HEK293 (cell line): ENCODE measurements at regions not wholly inside any gene's neighbourhood (a gene's known extent, or its start where the extent isn't known, plus 50 kb on each side); places are given as distances from the start of the nearest gene placed in this dataset.

Experiments used
- CTCF ChIA-PET: fragments of 350-600 bp; formaldehyde crosslinking; extraction: SDS; loops from one replicate; lab custom pipeline; 2021; ENCODE audit warnings: antibody characterized with exemption; lab: Yijun Ruan, JAX
- POLR2A ChIA-PET: fragments of 300-600 bp; formaldehyde crosslinking; extraction: SDS; loops from one replicate; lab custom pipeline; 2020; ENCODE audit warnings: antibody characterized with exemption, inconsistent platforms; lab: Yijun Ruan, JAX
- H3K27ac ChIP-seq: fragments of 200-500 bp; sonication (Bioruptor generic); 2 replicates; pipeline ENCODE4 v1.5.1; 2014; ENCODE audit warnings: low read depth, low read length, control low read depth, inconsistent platforms; ENCODE audit errors: extremely low read depth
- H3K36me3 ChIP-seq, 2 experiments: fragments of 200-500 bp in 1 of 2; sonication (Bioruptor generic) in 1 of 2; 1 replicate in 1 of 2; 2 replicates in 1 of 2; pipeline ENCODE4 v1.5.1; 2014 to 2017; ENCODE audit warnings: inconsistent platforms in 2 of 2, low read length in 2 of 2; ENCODE audit not compliant: control insufficient read depth in 2 of 2, insufficient read depth in 1 of 2
- H3K4me1 ChIP-seq: fragments of 200-500 bp; sonication (Bioruptor generic); 2 replicates; pipeline ENCODE4 v1.5.1; 2014; ENCODE audit warnings: mild to moderate bottlenecking, low read length, inconsistent platforms; ENCODE audit not compliant: control insufficient read depth, insufficient read depth
- H3K4me3 ChIP-seq: 2 replicates; pipeline ENCODE4 v1.5.1; 2011; ENCODE audit warnings: low read depth, mild to moderate bottlenecking, control low read depth, low read length, moderate library complexity
- H3K9me3 ChIP-seq: fragments of 200-500 bp; sonication (Bioruptor generic); 2 replicates; pipeline ENCODE4 v1.5.1; 2014; ENCODE audit warnings: low read depth, low read length, inconsistent platforms; ENCODE audit not compliant: control insufficient read depth, insufficient read depth
- GLIS1 ChIP-seq: fragments of 450-650 bp; formaldehyde crosslinking; IDR thresholded peaks from 2 replicates; pipeline ENCODE4 v1.5.1; 2016; ENCODE audit warnings: missing biosample characterization, missing genetic modification characterization
- SETDB1 ChIP-seq: IDR thresholded peaks from one replicate; pipeline ENCODE4 v1.6.1; 2017; ENCODE audit warnings: mild to moderate bottlenecking, low read length, moderate library complexity, mixed read lengths; ENCODE audit not compliant: insufficient read length
- ZEB2 ChIP-seq: fragments of 450-650 bp; formaldehyde crosslinking; IDR thresholded peaks from 2 replicates; pipeline ENCODE4 v1.5.1; 2016; ENCODE audit warnings: missing biosample characterization, missing genetic modification characterization
- ZFP41 ChIP-seq: fragments of 450-650 bp; formaldehyde crosslinking; IDR thresholded peaks from 2 replicates; pipeline ENCODE4 v1.5.1; 2016; ENCODE audit warnings: missing biosample characterization, missing genetic modification characterization, borderline replicate concordance
- ZNF394 ChIP-seq: fragments of 450-650 bp; formaldehyde crosslinking; IDR thresholded peaks from 2 replicates; pipeline ENCODE4 v1.5.1; 2016; ENCODE audit warnings: missing biosample characterization, missing genetic modification characterization, mild to moderate bottlenecking, moderate library complexity, borderline replicate concordance
- ZNF561 ChIP-seq: fragments of 450-650 bp; IDR thresholded peaks from 2 replicates; pipeline ENCODE4 v1.5.1; 2018; ENCODE audit warnings: missing biosample characterization, missing genetic modification characterization, borderline replicate concordance
- ZNF623 ChIP-seq: fragments of 450-650 bp; formaldehyde crosslinking; IDR thresholded peaks from 2 replicates; pipeline ENCODE4 v1.5.1; 2016; ENCODE audit warnings: missing biosample characterization, missing genetic modification characterization
- ZNF654 ChIP-seq: fragments of 450-650 bp; formaldehyde crosslinking; IDR thresholded peaks from 2 replicates; pipeline ENCODE4 v1.5.1; 2016; ENCODE audit warnings: low read depth, missing biosample characterization, missing genetic modification characterization
- ZNF76 ChIP-seq: fragments of 450-650 bp; formaldehyde crosslinking; IDR thresholded peaks from 2 replicates; pipeline ENCODE4; 2016; ENCODE audit warnings: low read depth, missing biosample characterization, missing genetic modification characterization, borderline replicate concordance
- TF ChIP-seq, protein P1 (sequence below): fragments of 450-650 bp; formaldehyde crosslinking; IDR thresholded peaks from 2 replicates; pipeline ENCODE4 v1.5.1; 2017; ENCODE audit warnings: missing biosample characterization, mild to moderate bottlenecking, missing genetic modification characterization, moderate library complexity
- TF ChIP-seq, protein P2 (sequence below): fragments of 450-650 bp; IDR thresholded peaks from 2 replicates; pipeline ENCODE4 v1.5.1; 2018; ENCODE audit warnings: missing biosample characterization, missing genetic modification characterization
- TF ChIP-seq, protein P3 (sequence below): fragments of 450-650 bp; formaldehyde crosslinking; IDR thresholded peaks from 2 replicates; pipeline ENCODE4 v1.5.1; 2016; ENCODE audit warnings: missing biosample characterization, missing genetic modification characterization
- TF ChIP-seq, protein P4 (sequence below): fragments of 450-650 bp; formaldehyde crosslinking; IDR thresholded peaks from 2 replicates; pipeline ENCODE4 v1.5.1; 2016; ENCODE audit warnings: missing biosample characterization, missing genetic modification characterization

DNA sequence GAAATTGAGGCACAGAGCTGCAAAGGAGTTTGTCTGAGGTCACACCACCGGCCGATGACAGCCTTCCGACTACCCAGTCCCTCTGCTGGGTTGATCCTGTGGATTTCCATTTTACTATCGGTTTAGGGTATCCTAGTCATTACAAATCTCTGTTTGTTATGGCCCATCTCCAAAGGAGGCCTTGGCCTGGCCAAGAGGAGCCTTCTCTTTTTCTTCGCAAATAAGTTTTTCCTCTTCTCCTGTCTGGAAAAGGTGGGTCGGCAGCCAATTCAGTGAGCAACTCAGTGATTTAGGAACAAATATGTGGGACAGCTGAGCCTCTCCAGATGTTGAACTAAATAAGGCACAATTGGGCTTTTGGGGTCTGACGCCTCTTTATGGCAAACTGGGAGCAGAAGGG is 169.2 kb upstream of the RBPJ start:
- Histone ChIP-seq H3K4me3 (no peak overlapping the region), H3K9me3 (no peaks in the 10 kb centered on the region), H3K36me3 (no peaks in the 10 kb centered on the region), H3K27ac (no peak overlapping the region), H3K4me1 (no peaks in the 10 kb centered on the region)
- ChIA-PET POLR2A (no interaction called here), CTCF (no interaction called here)
- TF ChIP-seq ZFP41, result no peak

DNA sequence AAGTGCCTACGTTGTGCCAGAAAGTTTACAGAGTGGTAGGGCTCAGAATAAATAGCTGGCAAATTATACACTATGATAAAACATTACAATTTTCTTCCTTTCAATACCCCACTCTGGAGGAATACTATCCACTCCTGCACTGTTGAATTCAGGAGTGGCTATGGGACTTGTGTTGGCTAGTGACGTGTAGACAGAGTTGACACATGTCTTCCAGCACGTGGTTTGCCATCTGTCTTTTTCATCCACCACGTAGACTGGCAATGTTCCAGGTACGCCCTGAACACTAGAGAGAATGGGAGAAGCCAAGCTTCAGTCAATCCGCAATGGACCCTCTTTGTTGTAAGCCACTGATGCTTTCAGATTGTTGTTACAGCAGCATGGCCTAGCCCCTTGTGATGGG is 168.8 kb upstream of the RBPJ start:
- no peak overlapping the region for H3K4me3 ChIP-seq
- POLR2A ChIA-PET, result no interaction called here
- no peak for TF ChIP-seq ZNF623 (tag by site-specific recombination)
- TF ChIP-seq SETDB1, result no peak
- no peak for TF ChIP-seq ZFP41
- TF ChIP-seq, protein P1, sequence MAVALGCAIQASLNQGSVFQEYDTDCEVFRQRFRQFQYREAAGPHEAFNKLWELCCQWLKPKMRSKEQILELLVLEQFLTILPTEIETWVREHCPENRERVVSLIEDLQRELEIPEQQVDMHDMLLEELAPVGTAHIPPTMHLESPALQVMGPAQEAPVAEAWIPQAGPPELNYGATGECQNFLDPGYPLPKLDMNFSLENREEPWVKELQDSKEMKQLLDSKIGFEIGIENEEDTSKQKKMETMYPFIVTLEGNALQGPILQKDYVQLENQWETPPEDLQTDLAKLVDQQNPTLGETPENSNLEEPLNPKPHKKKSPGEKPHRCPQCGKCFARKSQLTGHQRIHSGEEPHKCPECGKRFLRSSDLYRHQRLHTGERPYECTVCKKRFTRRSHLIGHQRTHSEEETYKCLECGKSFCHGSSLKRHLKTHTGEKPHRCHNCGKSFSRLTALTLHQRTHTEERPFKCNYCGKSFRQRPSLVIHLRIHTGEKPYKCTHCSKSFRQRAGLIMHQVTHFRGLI (tag by site-specific recombination), result no peak
- TF ChIP-seq ZNF76, result no peak
- TF ChIP-seq, protein P2, sequence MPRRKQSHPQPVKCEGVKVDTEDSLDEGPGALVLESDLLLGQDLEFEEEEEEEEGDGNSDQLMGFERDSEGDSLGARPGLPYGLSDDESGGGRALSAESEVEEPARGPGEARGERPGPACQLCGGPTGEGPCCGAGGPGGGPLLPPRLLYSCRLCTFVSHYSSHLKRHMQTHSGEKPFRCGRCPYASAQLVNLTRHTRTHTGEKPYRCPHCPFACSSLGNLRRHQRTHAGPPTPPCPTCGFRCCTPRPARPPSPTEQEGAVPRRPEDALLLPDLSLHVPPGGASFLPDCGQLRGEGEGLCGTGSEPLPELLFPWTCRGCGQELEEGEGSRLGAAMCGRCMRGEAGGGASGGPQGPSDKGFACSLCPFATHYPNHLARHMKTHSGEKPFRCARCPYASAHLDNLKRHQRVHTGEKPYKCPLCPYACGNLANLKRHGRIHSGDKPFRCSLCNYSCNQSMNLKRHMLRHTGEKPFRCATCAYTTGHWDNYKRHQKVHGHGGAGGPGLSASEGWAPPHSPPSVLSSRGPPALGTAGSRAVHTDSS, result no peak
- no peak for TF ChIP-seq ZNF394 (tag by site-specific recombination)
- no peak for TF ChIP-seq GLIS1 (tag by site-specific recombination)
- TF ChIP-seq, protein P3, sequence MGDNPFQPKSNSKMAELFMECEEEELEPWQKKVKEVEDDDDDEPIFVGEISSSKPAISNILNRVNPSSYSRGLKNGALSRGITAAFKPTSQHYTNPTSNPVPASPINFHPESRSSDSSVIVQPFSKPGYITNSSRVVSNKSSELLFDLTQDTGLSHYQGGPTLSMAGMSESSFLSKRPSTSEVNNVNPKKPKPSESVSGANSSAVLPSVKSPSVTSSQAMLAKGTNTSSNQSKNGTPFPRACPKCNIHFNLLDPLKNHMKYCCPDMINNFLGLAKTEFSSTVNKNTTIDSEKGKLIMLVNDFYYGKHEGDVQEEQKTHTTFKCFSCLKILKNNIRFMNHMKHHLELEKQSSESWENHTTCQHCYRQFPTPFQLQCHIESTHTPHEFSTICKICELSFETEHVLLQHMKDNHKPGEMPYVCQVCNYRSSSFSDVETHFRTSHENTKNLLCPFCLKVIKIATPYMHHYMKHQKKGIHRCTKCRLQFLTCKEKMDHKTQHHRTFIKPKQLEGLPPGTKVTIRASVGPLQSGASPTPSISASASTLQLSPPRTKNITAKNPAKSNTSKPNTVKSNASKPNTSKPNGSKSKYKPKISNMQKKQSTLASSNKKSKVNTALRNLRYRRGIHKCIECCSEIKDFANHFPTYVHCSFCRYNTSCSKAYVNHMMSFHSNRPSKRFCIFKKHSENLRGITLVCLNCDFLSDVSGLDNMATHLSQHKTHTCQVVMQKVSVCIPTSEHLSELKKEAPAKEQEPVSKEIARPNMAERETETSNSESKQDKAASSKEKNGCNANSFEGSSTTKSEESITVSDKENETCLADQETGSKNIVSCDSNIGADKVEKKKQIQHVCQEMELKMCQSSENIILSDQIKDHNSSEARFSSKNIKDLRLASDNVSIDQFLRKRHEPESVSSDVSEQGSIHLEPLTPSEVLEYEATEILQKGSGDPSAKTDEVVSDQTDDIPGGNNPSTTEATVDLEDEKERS (tag by site-specific recombination), result no peak
- TF ChIP-seq, all 188 proteins: peak for 0
- Histone ChIP-seq H3K4me1 (no peaks in the 10 kb centered on the region), H3K27ac (no peak overlapping the region), H3K9me3 (no peaks in the 10 kb centered on the region), H3K36me3 (no peaks in the 10 kb centered on the region)
- CTCF ChIA-PET, result no interaction called here

DNA sequence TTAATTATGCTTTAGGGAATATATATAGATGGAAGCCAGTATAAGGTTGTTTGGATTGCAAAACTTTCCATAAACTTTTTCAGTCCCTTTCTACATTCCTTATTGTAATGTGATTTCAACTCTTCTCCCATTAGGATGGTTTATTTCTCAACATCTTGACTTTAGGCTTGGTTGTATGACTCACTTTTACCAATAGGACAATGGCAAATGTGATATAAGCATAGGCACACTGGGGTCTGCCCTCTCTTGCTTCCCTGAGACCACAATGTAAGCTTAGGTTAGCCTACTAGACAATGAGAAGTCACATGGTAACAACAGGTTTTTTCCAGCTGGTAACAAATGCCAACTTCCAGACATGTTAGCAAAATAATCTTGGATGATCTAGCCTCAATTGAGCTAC is 163.3 kb upstream of the RBPJ start:
- Histone ChIP-seq H3K4me3 (no peak overlapping the region), H3K27ac (no peak overlapping the region), H3K36me3 (no peaks in the 10 kb centered on the region)
- POLR2A ChIA-PET, result no interaction called here
- TF ChIP-seq, protein P4, sequence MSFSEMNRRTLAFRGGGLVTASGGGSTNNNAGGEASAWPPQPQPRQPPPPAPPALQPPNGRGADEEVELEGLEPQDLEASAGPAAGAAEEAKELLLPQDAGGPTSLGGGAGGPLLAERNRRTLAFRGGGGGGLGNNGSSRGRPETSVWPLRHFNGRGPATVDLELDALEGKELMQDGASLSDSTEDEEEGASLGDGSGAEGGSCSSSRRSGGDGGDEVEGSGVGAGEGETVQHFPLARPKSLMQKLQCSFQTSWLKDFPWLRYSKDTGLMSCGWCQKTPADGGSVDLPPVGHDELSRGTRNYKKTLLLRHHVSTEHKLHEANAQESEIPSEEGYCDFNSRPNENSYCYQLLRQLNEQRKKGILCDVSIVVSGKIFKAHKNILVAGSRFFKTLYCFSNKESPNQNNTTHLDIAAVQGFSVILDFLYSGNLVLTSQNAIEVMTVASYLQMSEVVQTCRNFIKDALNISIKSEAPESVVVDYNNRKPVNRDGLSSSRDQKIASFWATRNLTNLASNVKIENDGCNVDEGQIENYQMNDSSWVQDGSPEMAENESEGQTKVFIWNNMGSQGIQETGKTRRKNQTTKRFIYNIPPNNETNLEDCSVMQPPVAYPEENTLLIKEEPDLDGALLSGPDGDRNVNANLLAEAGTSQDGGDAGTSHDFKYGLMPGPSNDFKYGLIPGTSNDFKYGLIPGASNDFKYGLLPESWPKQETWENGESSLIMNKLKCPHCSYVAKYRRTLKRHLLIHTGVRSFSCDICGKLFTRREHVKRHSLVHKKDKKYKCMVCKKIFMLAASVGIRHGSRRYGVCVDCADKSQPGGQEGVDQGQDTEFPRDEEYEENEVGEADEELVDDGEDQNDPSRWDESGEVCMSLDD, result no peak
- TF ChIP-seq ZNF561 (tag by site-specific recombination) (no peak), ZNF654 (tag by site-specific recombination) (no peak), ZEB2 (tag by site-specific recombination) (no peak)
- TF ChIP-seq, all 188 proteins: peak for 0
- no peaks in the 10 kb centered on the region for H3K9me3 ChIP-seq
- H3K4me1 ChIP-seq, result no peaks in the 10 kb centered on the region
- CTCF ChIA-PET, result interaction anchor here (0.6 kb wide), 1 partner anchor 305 kb away, joined by 4 read pairs; no protein-coding TSS in a partner anchor
